Mesenchymal stem cell (in vitro differentiated cells and primary cell): ENCODE measurements at regions not wholly inside any gene's neighbourhood (a gene's known extent, or its start where the extent isn't known, plus 50 kb on each side); places are given as distances from the start of the nearest gene placed in this dataset.
"Not testable (repeated sequence)": the region's sequence is repeated elsewhere in the genome, so short reads cannot be mapped to it uniquely, and the experiment has no call there.

ENCODE experiments used
- DNase-seq: peaks from one replicate; pipeline ENCODE4 v3.0.0-alpha.2; 2013
- H2AFZ ChIP-seq: one replicate; pipeline ENCODE4 v1.6.1; 2013; ENCODE audit warnings: low read depth, mild to moderate bottlenecking, control low read depth, inconsistent platforms, low read length, moderate library complexity
- H2AK5ac ChIP-seq: 2 replicates; pipeline ENCODE4 v1.6.1; 2013; ENCODE audit warnings: low read length, moderate library complexity, mild to moderate bottlenecking, inconsistent platforms; ENCODE audit not compliant: severe bottlenecking
- H2BK120ac ChIP-seq: one replicate; pipeline ENCODE4 v1.6.1; 2013; ENCODE audit warnings: low read depth, mild to moderate bottlenecking, inconsistent platforms, low read length, moderate library complexity
- H2BK12ac ChIP-seq, 2 experiments: one replicate each; pipeline ENCODE4 v1.6.1; 2013; ENCODE audit warnings: inconsistent platforms in 2 of 2, low read length in 2 of 2, mild to moderate bottlenecking in 2 of 2, moderate library complexity in 2 of 2, control low read depth in 1 of 2
- H2BK15ac ChIP-seq: one replicate; pipeline ENCODE4 v1.6.1; 2013; ENCODE audit warnings: mild to moderate bottlenecking, low read depth, inconsistent platforms; ENCODE audit not compliant: poor library complexity, severe bottlenecking
- H2BK5ac ChIP-seq: 2 replicates; pipeline ENCODE4 v1.6.1; 2013; ENCODE audit warnings: low read depth, mild to moderate bottlenecking, low read length, control low read depth, inconsistent platforms; ENCODE audit not compliant: poor library complexity, severe bottlenecking
- H3K14ac ChIP-seq, 2 experiments: one replicate each; pipeline ENCODE4 v1.6.1; 2013; ENCODE audit warnings: inconsistent platforms in 2 of 2, low read length in 2 of 2, control low read depth in 1 of 2, mild to moderate bottlenecking in 1 of 2, moderate library complexity in 1 of 2
- H3K18ac ChIP-seq, 2 experiments: one replicate each; pipeline ENCODE4 v1.6.1; 2013; ENCODE audit warnings: inconsistent platforms in 2 of 2, low read length in 2 of 2, control low read depth in 1 of 2, low read depth in 1 of 2, mild to moderate bottlenecking in 1 of 2
- H3K23ac ChIP-seq, 2 experiments: one replicate each; pipeline ENCODE4 v1.6.1; 2013; ENCODE audit warnings: inconsistent platforms in 2 of 2, low read length in 2 of 2, mild to moderate bottlenecking in 2 of 2, moderate library complexity in 2 of 2, control low read depth in 1 of 2
- H3K27ac ChIP-seq: 2 replicates; pipeline ENCODE4 v1.5.1; 2013; ENCODE audit warnings: mild to moderate bottlenecking, moderate library complexity, low read length, control low read depth, inconsistent platforms; ENCODE audit not compliant: poor library complexity, severe bottlenecking
- H3K27me3 ChIP-seq, 2 experiments: 2 replicates each; pipeline versions ENCODE4 v1.6.1 to v1.7.0; 2013; ENCODE audit warnings: low read length in 2 of 2, mild to moderate bottlenecking in 2 of 2, moderate library complexity in 2 of 2, control low read depth in 1 of 2, inconsistent platforms in 1 of 2; ENCODE audit not compliant: control insufficient read depth in 1 of 2, insufficient read depth in 1 of 2
- H3K36me3 ChIP-seq, 2 experiments: 2 replicates each; pipeline versions ENCODE4 v1.6.1 to v1.7.0; 2013; ENCODE audit warnings: low read length in 2 of 2, control low read depth in 1 of 2, inconsistent platforms in 1 of 2, low read depth in 1 of 2, mild to moderate bottlenecking in 1 of 2; ENCODE audit not compliant: insufficient read depth in 2 of 2, control insufficient read depth in 1 of 2
- H3K4ac ChIP-seq, 2 experiments: one replicate each; pipeline ENCODE4 v1.6.1; 2013; ENCODE audit warnings: inconsistent platforms in 2 of 2, low read length in 2 of 2, mild to moderate bottlenecking in 2 of 2, moderate library complexity in 2 of 2, control low read depth in 1 of 2, low read depth in 1 of 2
- H3K4me1 ChIP-seq: 2 replicates; pipeline ENCODE4 v1.6.1; 2013; ENCODE audit warnings: low read depth, low read length, control low read depth; ENCODE audit not compliant: control insufficient read depth, insufficient read depth
- H3K4me2 ChIP-seq: 2 replicates; pipeline ENCODE4 v1.6.1; 2013; ENCODE audit warnings: low read length, mild to moderate bottlenecking, inconsistent platforms; ENCODE audit not compliant: poor library complexity, severe bottlenecking
- H3K4me3 ChIP-seq, 2 experiments: 2 replicates each; pipeline versions ENCODE4 v1.5.1 to v1.7.0; 2013; ENCODE audit warnings: low read length in 2 of 2, mild to moderate bottlenecking in 2 of 2, control low read depth in 1 of 2, low read depth in 1 of 2; ENCODE audit not compliant: insufficient read depth in 1 of 2
- H3K79me1 ChIP-seq: replicated peaks from 2 replicates; pipeline ENCODE4 v1.6.1; 2013; ENCODE audit warnings: mild to moderate bottlenecking, control low read depth, low read length, inconsistent platforms; ENCODE audit not compliant: poor library complexity, severe bottlenecking
- H3K9ac ChIP-seq: 2 replicates; pipeline ENCODE4 v1.7.0; 2013; ENCODE audit warnings: mild to moderate bottlenecking, low read length, moderate library complexity
- H3K9me3 ChIP-seq: 2 replicates; pipeline ENCODE4 v1.7.0; 2013; ENCODE audit warnings: mild to moderate bottlenecking, low read length; ENCODE audit not compliant: control insufficient read depth
- H4K8ac ChIP-seq: one replicate; pipeline ENCODE4 v1.6.1; 2013; ENCODE audit warnings: inconsistent platforms, mild to moderate bottlenecking, low read length, moderate library complexity
- H4K91ac ChIP-seq: one replicate; pipeline ENCODE4 v1.6.1; 2013; ENCODE audit warnings: mild to moderate bottlenecking, low read length, inconsistent platforms
- WGBS: methylation state at CpG from one replicate; pipeline ENCODE4 v1.1.7; 2013; ENCODE audit warnings: mixed read lengths; 5-methylcytosine and 5-hydroxymethylcytosine counted together

GRCh38 chrY:26167332-26167731, 545.4 kb downstream of the CDY1 start:
- H3K4me1 ChIP-seq, DNase-seq, H3K14ac ChIP-seq, H2AFZ ChIP-seq, H3K4me2 ChIP-seq, H3K4me3 ChIP-seq, H2BK12ac ChIP-seq, H3K27me3 ChIP-seq, H3K79me1 ChIP-seq, H3K9ac ChIP-seq, H3K23ac ChIP-seq, H3K4ac ChIP-seq, H2BK120ac ChIP-seq, H3K27ac ChIP-seq, H2AK5ac ChIP-seq, H4K91ac ChIP-seq, H4K8ac ChIP-seq, H3K9me3 ChIP-seq, H2BK15ac ChIP-seq, H3K18ac ChIP-seq, H2BK5ac ChIP-seq, H3K36me3 ChIP-seq: not testable (repeated sequence)
- WGBS = no CpG with 5 or more reads among the region's 2 CpGs

GRCh38 chrY:26179326-26179725, 557.4 kb downstream of the CDY1 start:
- not testable (repeated sequence) for H3K23ac ChIP-seq, H3K14ac ChIP-seq, H3K4me3 ChIP-seq, H3K4me2 ChIP-seq, H3K36me3 ChIP-seq, H2AK5ac ChIP-seq, H3K27ac ChIP-seq, H2BK15ac ChIP-seq, H3K18ac ChIP-seq, H3K9ac ChIP-seq, H2BK5ac ChIP-seq, H3K4me1 ChIP-seq, H4K91ac ChIP-seq, H2AFZ ChIP-seq, H2BK12ac ChIP-seq, DNase-seq, H3K79me1 ChIP-seq, H4K8ac ChIP-seq, H3K9me3 ChIP-seq, H2BK120ac ChIP-seq, H3K4ac ChIP-seq, H3K27me3 ChIP-seq
- no CpG with 5 or more reads among the region's 6 CpGs for WGBS

- not testable (repeated sequence) for H3K4me2 ChIP-seq, H2AFZ ChIP-seq, H2BK5ac ChIP-seq, H3K23ac ChIP-seq, H2AK5ac ChIP-seq, DNase-seq, H3K14ac ChIP-seq, H4K91ac ChIP-seq, H3K27ac ChIP-seq, H3K36me3 ChIP-seq, H3K18ac ChIP-seq, H3K4me1 ChIP-seq, H2BK15ac ChIP-seq, H3K4ac ChIP-seq, H3K4me3 ChIP-seq, H4K8ac ChIP-seq, H3K9me3 ChIP-seq, H3K79me1 ChIP-seq, H3K27me3 ChIP-seq, H2BK12ac ChIP-seq, H3K9ac ChIP-seq, H2BK120ac ChIP-seq
- WGBS = no CpG with 5 or more reads among the region's 1 CpG
These were observed 603.1 kb downstream of the CDY1 start for GRCh38 chrY:26224974-26225373.

GRCh38 chrY:26225468-26225867, 603.6 kb downstream of the CDY1 start:
- not testable (repeated sequence) for H2AFZ ChIP-seq, H3K14ac ChIP-seq, H3K9me3 ChIP-seq, H3K27me3 ChIP-seq, H2BK12ac ChIP-seq, H3K4me3 ChIP-seq, H2BK5ac ChIP-seq, H2BK15ac ChIP-seq, H2BK120ac ChIP-seq, DNase-seq, H4K8ac ChIP-seq, H4K91ac ChIP-seq, H3K27ac ChIP-seq, H3K9ac ChIP-seq, H3K18ac ChIP-seq, H3K4me1 ChIP-seq, H3K4ac ChIP-seq, H3K23ac ChIP-seq, H3K4me2 ChIP-seq, H3K79me1 ChIP-seq, H2AK5ac ChIP-seq, H3K36me3 ChIP-seq
- WGBS = no CpG with 5 or more reads among the region's 1 CpG
